ENCODE measurements at regions not wholly inside any gene's neighbourhood (a gene's known extent, or its start where the extent isn't known, plus 50 kb on each side); places are given as distances from the start of the nearest gene placed in this dataset.

GRCh38 chr21:28174701-28175100 lies 818.0 kb downstream of the LTN1 start:
- Histone ChIP-seq H3K9me3 (ENCODE audit: control insufficient read depth, low read depth, low read length) (no peaks in the 10 kb centered on the region), H3K4me1 (ENCODE audit: control insufficient read depth, extremely low read depth, insufficient read depth, low read length) (no peaks in the 10 kb centered on the region), H3K4me2 (ENCODE audit: control insufficient read depth, extremely low read depth, insufficient read depth, low read depth, low read length) (no peak overlapping the region), H3K79me2 (ENCODE audit: control insufficient read depth, insufficient read depth, low read length) (no peaks in the 10 kb centered on the region), H3K9me1 (ENCODE audit: control insufficient read depth, extremely low read depth, insufficient read depth, low read length) (no peaks in the 10 kb centered on the region), H3K27me3 (ENCODE audit: control insufficient read depth, extremely low read depth, insufficient read depth, low read length) (no peaks in the 10 kb centered on the region), H3K27ac (ENCODE audit: control insufficient read depth, insufficient read depth, low read length) (no peak overlapping the region), H4K20me1 (ENCODE audit: control insufficient read depth, extremely low read depth, insufficient read depth, low read length) (no peaks in the 10 kb centered on the region), H2AFZ (ENCODE audit: control insufficient read depth, low read length) (no peak overlapping the region), H3K9ac (ENCODE audit: control insufficient read depth, extremely low read depth, insufficient read depth, low read length) (no peak overlapping the region), H3K36me3 (ENCODE audit: control insufficient read depth in 2 of 2, extremely low read depth in 1 of 2, insufficient read depth in 2 of 2, low read length in 2 of 2) (no peaks in the 10 kb centered on the region), H3K4me3 (ENCODE audit: control insufficient read depth in 2 of 3, extremely low read depth in 1 of 3, insufficient read depth in 2 of 3, low read depth in 1 of 3, low read length in 3 of 3) (no peak overlapping the region)
- FAIRE-seq (no peak), DNase-seq (ENCODE audit: low read depth, low spot score) (no peak)
- dilution Hi-C loops (cut with MboI; ENCODE audit: extremely low pct_ligation_motif_present, low sequenced_read_pairs), result no loop called here
- TF ChIP-seq CTCF (optimal IDR thresholded peaks at IDR 0.05 in 1 of 3, IDR thresholded peaks at IDR 0.05 in 1 of 3, conservative IDR thresholded peaks at IDR 0.05 in 1 of 3; ENCODE audit: extremely low read depth in 1 of 3, insufficient read depth in 2 of 3, low read length in 3 of 3), result no peak
- TF ChIP-seq EZH2 (IDR thresholded peaks at IDR 0.05; ENCODE audit: low read length), result no peak

GRCh38 chr21:28174006-28174405 lies 818.7 kb downstream of the LTN1 start:
- Histone ChIP-seq H3K4me2 (ENCODE audit: control insufficient read depth, extremely low read depth, insufficient read depth, low read depth, low read length) (no peak overlapping the region), H4K20me1 (ENCODE audit: control insufficient read depth, extremely low read depth, insufficient read depth, low read length) (no peaks in the 10 kb centered on the region), H3K9me3 (ENCODE audit: control insufficient read depth, low read depth, low read length) (no peaks in the 10 kb centered on the region), H3K36me3 (ENCODE audit: control insufficient read depth in 2 of 2, extremely low read depth in 1 of 2, insufficient read depth in 2 of 2, low read length in 2 of 2) (no peaks in the 10 kb centered on the region), H2AFZ (ENCODE audit: control insufficient read depth, low read length) (no peak overlapping the region), H3K27me3 (ENCODE audit: control insufficient read depth, extremely low read depth, insufficient read depth, low read length) (no peaks in the 10 kb centered on the region), H3K9ac (ENCODE audit: control insufficient read depth, extremely low read depth, insufficient read depth, low read length) (no peak overlapping the region), H3K4me3 (ENCODE audit: control insufficient read depth in 2 of 3, extremely low read depth in 1 of 3, insufficient read depth in 2 of 3, low read depth in 1 of 3, low read length in 3 of 3) (no peak overlapping the region), H3K27ac (ENCODE audit: control insufficient read depth, insufficient read depth, low read length) (no peak overlapping the region), H3K9me1 (ENCODE audit: control insufficient read depth, extremely low read depth, insufficient read depth, low read length) (no peaks in the 10 kb centered on the region), H3K79me2 (ENCODE audit: control insufficient read depth, insufficient read depth, low read length) (no peaks in the 10 kb centered on the region), H3K4me1 (ENCODE audit: control insufficient read depth, extremely low read depth, insufficient read depth, low read length) (no peaks in the 10 kb centered on the region)
- dilution Hi-C loops (cut with MboI; ENCODE audit: extremely low pct_ligation_motif_present, low sequenced_read_pairs), result no loop called here
- no peak for DNase-seq (ENCODE audit: low read depth, low spot score)
- no peak for FAIRE-seq
- TF ChIP-seq EZH2 (IDR thresholded peaks at IDR 0.05; ENCODE audit: low read length), result no peak
- TF ChIP-seq CTCF (optimal IDR thresholded peaks at IDR 0.05 in 1 of 3, IDR thresholded peaks at IDR 0.05 in 1 of 3, conservative IDR thresholded peaks at IDR 0.05 in 1 of 3; ENCODE audit: extremely low read depth in 1 of 3, insufficient read depth in 2 of 3, low read length in 3 of 3), result no peak
